Femur (tissue), 1 donor: ENCODE measurements at regions not wholly inside any gene's neighbourhood (a gene's known extent, or its start where the extent isn't known, plus 50 kb on each side); places are given as distances from the start of the nearest gene placed in this dataset.
A peak's percentile ranks its signal among the peaks of the same experiment; 100 is the strongest.

Experiments
- DNase-seq: peaks from one replicate; pipeline ENCODE4 v3.0.0-alpha.2; 2017

GRCh38 chr6:150651808-150652470, 52.3 kb downstream of the PLEKHG1 start:
- no peak for DNase-seq

- no peak for DNase-seq
Observed at GRCh38 chr6:150652848-150653613, 53.3 kb downstream of the PLEKHG1 start.

- no peak for DNase-seq
Observed at GRCh38 chr6:150654608-150655007, 54.9 kb downstream of the PLEKHG1 start.

- no peak for DNase-seq
Observed at GRCh38 chr6:150656156-150656555, 56.5 kb downstream of the PLEKHG1 start.

GRCh38 chr6:150658421-150658820, 58.7 kb downstream of the PLEKHG1 start:
- no peak for DNase-seq

GRCh38 chr6:150659046-150659763, 59.5 kb downstream of the PLEKHG1 start:
- no peak for DNase-seq

- no peak for DNase-seq
Observed at GRCh38 chr6:150661216-150662007, 61.7 kb downstream of the PLEKHG1 start.

GRCh38 chr6:150662814-150663213, 63.1 kb downstream of the PLEKHG1 start:
- no peak for DNase-seq

- DNase-seq: no peak
Observed at GRCh38 chr6:150664091-150664490, 64.4 kb downstream of the PLEKHG1 start.

- peak; percentile 83 for DNase-seq
Observed at GRCh38 chr6:150666071-150666470, 66.4 kb downstream of the PLEKHG1 start.

GRCh38 chr6:150667359-150667758, 67.7 kb downstream of the PLEKHG1 start:
- no peak for DNase-seq

- DNase-seq: peak; percentile 94
Observed at GRCh38 chr6:150667977-150668716, 68.5 kb downstream of the PLEKHG1 start.

- DNase-seq: no peak
Observed at GRCh38 chr6:150668900-150669302, 69.2 kb downstream of the PLEKHG1 start.

- DNase-seq: no peak
Observed at GRCh38 chr6:150670311-150670710, 70.6 kb downstream of the PLEKHG1 start.

- no peak for DNase-seq
Observed at GRCh38 chr6:150672800-150673199, 73.1 kb downstream of the PLEKHG1 start.

GRCh38 chr6:150673720-150674346, 74.1 kb downstream of the PLEKHG1 start:
- no peak for DNase-seq

- DNase-seq: no peak
Observed at GRCh38 chr6:150676344-150676743, 76.7 kb downstream of the PLEKHG1 start.

GRCh38 chr6:150676772-150677171, 77.1 kb downstream of the PLEKHG1 start:
- no peak for DNase-seq

- no peak for DNase-seq
Observed at GRCh38 chr6:150680510-150680909, 80.8 kb downstream of the PLEKHG1 start.

- DNase-seq: no peak
Observed at GRCh38 chr6:150681578-150682395, 82.1 kb downstream of the PLEKHG1 start.

- peak; percentile 59 for DNase-seq
Observed at GRCh38 chr6:150683320-150683719, 83.6 kb downstream of the PLEKHG1 start.
